ENCODE measurements at regions not wholly inside any gene's neighbourhood (a gene's known extent, or its start where the extent isn't known, plus 50 kb on each side); places are given as distances from the start of the nearest gene placed in this dataset.

- TF ChIP-seq, protein P1, sequence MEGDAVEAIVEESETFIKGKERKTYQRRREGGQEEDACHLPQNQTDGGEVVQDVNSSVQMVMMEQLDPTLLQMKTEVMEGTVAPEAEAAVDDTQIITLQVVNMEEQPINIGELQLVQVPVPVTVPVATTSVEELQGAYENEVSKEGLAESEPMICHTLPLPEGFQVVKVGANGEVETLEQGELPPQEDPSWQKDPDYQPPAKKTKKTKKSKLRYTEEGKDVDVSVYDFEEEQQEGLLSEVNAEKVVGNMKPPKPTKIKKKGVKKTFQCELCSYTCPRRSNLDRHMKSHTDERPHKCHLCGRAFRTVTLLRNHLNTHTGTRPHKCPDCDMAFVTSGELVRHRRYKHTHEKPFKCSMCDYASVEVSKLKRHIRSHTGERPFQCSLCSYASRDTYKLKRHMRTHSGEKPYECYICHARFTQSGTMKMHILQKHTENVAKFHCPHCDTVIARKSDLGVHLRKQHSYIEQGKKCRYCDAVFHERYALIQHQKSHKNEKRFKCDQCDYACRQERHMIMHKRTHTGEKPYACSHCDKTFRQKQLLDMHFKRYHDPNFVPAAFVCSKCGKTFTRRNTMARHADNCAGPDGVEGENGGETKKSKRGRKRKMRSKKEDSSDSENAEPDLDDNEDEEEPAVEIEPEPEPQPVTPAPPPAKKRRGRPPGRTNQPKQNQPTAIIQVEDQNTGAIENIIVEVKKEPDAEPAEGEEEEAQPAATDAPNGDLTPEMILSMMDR (IDR thresholded peaks at IDR 0.05; ENCODE audit: low read depth, low read length, missing control alignments), result no peak
- H3K4me3 ChIP-seq (replicated peaks; ENCODE audit: low read depth, low read length), result no peak overlapping the region
- DNase-seq (ENCODE audit: extremely low read depth, low read depth), result no peak
Measured at GRCh38 chr17:420479-421175, 68.0 kb upstream of the RPH3AL start.

DNA sequence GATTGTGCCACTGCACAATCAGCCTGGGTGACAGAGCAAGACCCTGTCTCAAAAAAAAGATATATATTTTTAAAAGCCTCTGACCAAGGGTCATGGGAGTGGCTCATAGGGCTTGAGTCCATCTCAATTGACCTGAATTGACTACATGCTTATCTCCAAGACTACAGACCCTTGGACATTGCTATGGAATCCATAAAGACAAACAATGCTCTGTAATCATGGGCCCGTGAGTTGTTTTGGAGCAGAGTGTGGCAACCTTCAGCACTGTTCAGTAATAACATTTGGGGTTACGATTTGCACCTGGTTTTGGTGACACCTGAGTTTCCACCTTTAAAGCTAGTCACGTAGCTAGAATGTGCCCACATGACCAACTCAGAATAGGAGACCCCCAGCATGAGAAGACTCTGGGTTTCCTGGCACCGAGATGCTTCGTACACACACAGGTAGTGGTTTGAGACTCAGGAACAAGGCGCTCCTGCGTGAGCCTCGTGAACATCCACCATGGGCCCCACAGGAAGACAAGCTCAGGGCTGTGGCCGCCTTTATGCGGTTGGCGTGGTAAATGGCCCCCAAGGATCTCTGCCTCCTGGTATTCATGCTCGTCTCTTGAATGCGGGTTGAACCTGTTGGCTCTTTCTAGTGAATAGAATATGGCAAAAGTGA lies 66.6 kb upstream of the RPH3AL start:
- no peak for DNase-seq (ENCODE audit: extremely low read depth, low read depth)
- no peak overlapping the region for H3K4me3 ChIP-seq (replicated peaks; ENCODE audit: low read depth, low read length)
- TF ChIP-seq, protein P1 (IDR thresholded peaks at IDR 0.05; ENCODE audit: low read depth, low read length, missing control alignments), result no peak

GRCh38 chr17:418421-418751 lies 65.8 kb upstream of the RPH3AL start:
- TF ChIP-seq, protein P1 (IDR thresholded peaks at IDR 0.05; ENCODE audit: low read depth, low read length, missing control alignments), result no peak
- H3K4me3 ChIP-seq (replicated peaks; ENCODE audit: low read depth, low read length), result no peak overlapping the region
- DNase-seq (ENCODE audit: extremely low read depth, low read depth), result no peak

- TF ChIP-seq, protein P1 (IDR thresholded peaks at IDR 0.05; ENCODE audit: low read depth, low read length, missing control alignments), result no peak
- no peak for DNase-seq (ENCODE audit: extremely low read depth, low read depth)
- no peak overlapping the region for H3K4me3 ChIP-seq (replicated peaks; ENCODE audit: low read depth, low read length)
Measured at GRCh38 chr17:417691-418420, 65.2 kb upstream of the RPH3AL start.

GRCh38 chr17:416293-417206 lies 63.9 kb upstream of the RPH3AL start:
- H3K4me3 ChIP-seq (replicated peaks; ENCODE audit: low read depth, low read length), result no peak overlapping the region
- no peak for DNase-seq (ENCODE audit: extremely low read depth, low read depth)
- TF ChIP-seq, protein P1 (IDR thresholded peaks at IDR 0.05; ENCODE audit: low read depth, low read length, missing control alignments), result no peak

- H3K4me3 ChIP-seq (replicated peaks; ENCODE audit: low read depth, low read length), result no peak overlapping the region
- no peak for DNase-seq (ENCODE audit: extremely low read depth, low read depth)
- TF ChIP-seq, protein P1 (IDR thresholded peaks at IDR 0.05; ENCODE audit: low read depth, low read length, missing control alignments), result no peak
Measured at GRCh38 chr17:413706-414380, 61.2 kb upstream of the RPH3AL start.
